EH (cell line): ENCODE measurements at regions not wholly inside any gene's neighbourhood (a gene's known extent, or its start where the extent isn't known, plus 50 kb on each side); places are given as distances from the start of the nearest gene placed in this dataset.
A peak's percentile ranks its signal among the peaks of the same experiment; 100 is the strongest.

Experiments used
- DNase-seq: peaks from one replicate; pipeline ENCODE4 v3.0.0-alpha.2; 2015; ENCODE audit warnings: low read depth

DNA sequence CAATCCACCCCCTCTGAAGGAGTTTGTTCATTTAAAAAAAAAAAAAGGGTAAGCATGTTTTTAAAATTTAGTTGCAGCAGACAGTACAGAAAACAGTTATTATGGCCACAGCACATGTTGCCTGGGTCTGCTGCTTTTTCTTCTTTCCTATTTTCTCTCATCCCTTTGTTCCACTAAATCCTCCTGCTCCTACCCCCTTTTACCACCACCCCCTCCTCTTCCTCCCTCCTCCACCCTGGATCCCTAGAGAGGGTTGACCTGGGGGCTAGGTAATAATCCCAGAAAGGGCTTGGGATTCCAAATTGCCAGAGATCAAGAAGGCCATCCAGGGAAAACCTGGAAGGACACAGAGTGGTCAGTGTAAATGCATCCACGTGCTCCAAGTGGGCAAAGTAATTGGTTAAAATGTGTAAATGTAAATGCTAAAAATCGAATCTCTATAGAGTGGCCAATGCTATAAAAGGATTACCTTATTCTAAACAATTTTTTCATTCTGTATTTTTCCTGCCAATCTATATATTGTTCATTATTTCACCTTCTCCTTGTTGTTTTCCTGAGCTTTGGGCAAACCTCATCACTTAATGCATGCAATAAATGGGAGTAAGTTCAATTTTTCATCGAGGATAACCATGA is 89.0 kb upstream of the PIK3CG start:
- DNase-seq: no peak

DNA sequence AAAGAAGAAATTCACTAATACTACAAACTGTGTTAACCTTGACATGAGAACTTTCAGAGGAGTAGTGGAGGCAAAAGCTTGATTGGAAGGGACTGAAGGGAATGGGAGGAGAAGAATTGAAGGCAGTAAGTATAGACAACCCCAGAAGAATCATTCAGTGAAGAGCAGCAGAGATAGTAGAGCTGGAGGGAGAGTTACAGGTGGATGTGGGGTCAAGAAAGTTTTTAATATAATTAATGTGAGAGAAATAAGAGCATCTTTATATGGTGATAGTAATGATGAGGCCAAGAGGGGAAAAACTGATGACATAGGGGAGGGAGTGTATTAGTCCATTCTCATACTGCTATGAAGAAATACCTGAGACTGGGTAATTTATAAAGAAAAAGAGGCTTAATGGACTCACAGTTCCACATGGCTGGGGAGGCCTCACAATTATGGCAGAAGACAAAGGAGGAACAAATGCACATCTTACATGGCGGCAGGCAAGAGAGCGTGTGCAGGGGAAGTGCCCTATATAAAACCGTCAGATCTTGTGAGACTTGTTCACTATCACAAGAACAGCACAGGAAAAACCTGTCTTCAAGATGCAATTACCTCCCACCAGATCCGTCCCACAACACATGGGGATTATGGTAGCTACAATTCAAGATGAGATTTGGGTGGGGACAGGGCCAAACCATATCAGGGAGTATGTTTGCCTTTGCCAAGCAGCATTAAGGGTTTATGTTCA is 88.3 kb upstream of the PIK3CG start:
- no peak for DNase-seq

DNA sequence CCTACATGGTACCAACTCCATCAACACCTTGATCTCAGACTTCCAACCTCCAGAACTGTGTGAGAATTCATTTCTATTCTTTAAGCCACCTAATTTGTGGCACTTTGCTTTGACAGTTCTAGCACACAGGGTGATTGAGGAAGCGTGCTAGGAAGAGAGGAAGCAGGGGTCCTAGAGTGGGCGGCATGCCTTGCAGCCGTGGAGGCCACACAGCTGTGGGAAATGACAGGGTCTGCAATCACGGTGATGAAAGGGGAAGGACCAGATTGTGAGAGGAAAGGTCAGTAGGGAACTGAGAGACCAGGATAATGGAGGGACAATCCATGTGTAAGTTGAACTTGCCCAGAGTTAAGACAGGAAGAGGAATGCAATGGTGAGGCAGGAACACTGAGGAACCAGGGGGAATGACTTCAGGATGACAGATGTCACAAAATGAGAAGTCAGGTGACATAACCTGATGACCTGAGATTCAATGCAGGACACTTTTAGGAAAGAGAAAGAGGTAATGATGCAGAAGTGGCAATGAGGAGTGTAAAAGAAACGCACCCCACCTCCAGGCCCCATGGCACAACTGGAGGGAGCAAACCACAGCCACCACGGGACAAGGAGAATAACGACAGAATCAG is 87.3 kb upstream of the PIK3CG start:
- DNase-seq: no peak

DNA sequence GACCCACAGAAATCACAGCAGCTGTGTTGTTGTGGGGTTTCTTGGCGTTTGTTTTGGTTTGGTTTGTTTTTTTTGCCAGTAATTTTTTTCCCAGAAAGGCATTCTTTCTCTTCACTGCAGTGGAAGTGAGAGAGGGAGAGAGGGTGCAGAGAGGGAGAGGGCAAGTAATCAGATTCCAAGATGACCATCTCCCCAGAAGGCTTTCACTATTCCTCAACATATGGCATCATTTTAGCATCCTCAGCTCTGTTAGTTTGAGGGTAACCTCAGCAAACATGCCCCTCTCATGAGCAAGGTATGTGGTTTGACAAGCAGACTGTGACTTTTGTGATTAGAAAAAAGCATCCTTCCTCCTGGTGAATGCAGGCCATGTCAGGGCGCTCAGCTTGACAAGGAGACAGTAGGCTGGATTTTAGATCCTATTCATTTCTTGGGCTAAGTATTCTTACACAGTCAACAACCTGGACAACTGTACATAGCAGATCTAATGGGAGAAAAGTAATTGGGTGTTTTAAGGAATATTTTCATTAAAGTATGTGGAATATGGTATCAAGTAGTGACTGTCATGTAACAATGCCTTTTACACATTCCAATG is 86.3 kb upstream of the PIK3CG start:
- DNase-seq: peak; percentile 82

DNA sequence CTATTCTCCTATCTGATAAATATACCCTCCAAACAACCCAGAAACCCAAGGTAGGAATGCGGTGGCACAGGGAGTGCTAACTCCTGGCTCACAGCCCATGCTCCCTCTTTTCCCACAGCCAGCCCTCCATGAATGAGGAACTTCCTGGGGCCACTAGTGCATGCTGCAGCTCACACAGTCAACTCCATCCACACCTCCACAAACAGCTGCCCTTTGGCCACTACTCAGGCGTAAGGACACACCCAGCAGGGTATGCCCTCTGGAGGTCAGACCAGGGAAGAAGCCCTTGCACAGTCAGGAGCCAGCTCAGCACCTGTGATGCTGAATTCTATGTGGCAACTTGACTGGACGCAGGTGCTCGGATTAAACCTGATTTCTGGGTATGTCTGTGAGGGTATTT is 85.2 kb upstream of the PIK3CG start:
- no peak for DNase-seq

DNA sequence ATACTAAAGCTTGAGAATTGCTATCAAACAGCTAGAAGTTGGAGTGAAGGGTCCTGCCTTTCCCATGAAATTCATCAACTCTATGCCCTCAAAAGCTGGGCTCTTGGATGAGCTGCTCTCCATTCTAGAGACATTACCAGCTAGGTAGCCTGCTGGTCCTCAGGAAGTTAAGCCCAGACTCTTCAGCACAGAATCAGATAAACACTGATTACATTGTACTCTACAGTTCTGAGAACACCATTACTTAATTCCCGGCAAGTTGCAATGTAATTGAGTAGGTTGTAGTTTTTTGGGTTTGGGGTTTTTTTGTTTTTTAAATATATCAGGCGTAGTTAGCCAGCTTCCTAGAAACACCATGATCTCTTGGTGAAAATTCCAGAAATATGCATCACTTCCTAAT is 84.1 kb upstream of the PIK3CG start:
- peak; percentile 34 for DNase-seq

DNA sequence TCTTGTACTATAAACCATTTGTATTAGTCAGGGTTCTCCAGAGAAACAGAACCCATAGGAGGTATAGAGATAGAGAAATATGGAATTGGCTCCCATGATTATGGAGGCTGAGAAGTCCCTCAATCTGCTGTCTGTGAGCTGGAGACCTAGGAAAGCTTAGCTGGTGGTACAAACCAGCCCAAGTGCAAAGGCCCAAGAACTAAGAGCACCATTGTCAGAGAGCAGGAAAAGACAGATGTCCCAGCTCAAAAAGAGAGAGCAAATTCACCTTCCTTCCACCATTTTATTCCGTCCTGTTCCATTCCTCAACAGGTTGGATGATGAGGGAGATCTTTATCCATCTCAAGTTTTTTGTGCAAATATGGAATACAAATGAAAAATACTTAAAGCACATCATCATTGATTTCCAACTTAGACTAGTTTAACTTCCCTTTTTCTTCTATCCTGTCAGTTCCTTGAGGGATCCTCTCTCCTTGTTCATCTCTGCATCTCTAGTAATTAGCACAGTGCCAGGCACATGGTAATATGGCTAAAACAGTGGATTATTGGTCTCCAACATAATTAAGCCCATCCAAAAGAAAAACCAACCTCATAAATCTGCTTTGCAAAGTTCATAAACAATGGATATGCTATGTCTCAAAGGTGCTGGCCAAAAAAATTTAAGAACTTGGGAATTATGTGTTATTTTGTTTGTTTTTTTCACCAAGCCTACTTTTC is 83.1 kb upstream of the PIK3CG start:
- DNase-seq: no peak

DNA sequence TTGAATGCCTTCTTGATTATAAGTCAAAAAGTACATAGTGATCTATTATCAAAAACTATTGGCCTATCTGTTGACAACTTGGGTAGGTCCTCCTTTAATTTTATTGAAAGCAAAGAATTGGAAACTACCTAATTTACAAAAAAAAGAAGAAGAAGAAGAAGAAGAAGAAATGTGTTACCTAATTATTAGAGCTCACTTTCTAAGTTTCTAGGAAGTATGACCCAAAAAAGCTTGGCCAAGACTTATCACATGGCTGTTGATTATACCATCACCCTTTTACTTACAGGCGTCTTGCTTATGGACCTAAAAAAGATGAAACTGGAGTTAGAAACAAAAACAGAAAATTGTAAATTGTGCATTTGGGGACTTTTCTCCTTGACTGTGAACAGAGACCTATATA is 81.8 kb upstream of the PIK3CG start:
- DNase-seq: no peak

DNA sequence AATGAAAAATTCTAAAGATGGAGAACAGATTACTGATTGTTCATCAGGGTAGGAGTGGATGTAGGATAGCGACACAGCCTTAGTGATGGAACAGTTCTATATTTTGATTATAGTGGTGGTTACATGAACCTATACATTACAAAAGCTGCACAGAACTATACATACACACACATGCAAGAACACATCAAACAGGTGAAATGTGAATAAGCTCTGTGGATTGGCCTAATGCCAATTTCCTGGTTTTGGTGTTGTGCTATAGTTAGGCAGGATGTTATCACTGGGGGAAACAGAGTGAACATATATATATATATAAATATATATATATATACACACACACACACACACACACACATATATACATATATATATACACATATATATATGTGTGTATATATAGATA is 76.4 kb upstream of the PIK3CG start:
- DNase-seq: no peak

DNA sequence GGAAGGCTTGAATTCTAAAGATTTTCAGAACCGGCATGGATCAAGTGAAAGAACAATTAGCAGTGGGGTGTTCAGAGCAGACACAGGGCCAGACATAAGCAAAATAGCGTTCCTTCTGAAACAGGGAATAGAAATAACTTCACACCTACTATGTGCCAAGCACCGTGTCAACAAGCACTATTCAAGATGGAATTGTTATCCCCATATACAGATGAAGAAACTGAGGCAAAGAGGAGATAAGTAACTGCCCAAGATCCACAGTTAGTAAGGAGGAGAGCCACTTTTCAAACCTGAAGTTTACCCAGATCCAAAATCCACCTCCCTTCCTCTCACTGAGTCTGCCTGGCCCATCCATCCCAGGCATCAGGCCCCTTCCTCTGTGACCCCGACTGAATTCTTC is 73.6 kb upstream of the PIK3CG start:
- no peak for DNase-seq

DNA sequence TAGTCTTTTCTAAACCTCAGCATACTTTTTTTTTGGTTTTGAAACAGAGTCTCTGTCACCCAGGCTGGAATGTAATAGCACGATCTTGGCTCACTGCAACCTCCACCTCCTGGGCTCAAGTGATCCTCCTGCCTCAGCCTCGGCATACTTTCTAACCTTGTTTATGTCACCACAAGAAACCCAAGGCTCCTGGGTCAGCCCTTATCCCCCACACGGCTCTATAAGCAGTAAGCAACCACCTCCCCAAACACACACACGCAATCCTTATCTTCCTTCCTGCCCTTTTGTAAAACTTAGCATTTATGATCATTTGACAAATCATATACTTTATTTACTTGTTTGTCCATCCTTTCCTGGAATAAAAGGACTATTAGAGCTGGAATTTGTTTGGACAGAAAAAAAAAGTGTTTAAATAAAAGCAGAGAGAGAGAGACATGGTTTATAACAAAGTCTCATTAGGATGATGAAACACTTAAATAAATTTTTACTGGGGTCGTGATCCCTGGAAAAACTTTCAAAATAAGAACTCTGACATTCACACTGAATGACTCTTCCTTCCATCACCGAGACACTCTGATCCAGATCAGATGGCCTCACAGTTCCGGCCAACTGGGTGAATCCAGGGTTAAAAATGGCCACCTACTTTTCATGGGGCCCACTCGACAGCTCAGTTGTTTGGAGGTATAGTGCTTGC is 72.7 kb upstream of the PIK3CG start:
- peak; percentile 80 for DNase-seq

DNA sequence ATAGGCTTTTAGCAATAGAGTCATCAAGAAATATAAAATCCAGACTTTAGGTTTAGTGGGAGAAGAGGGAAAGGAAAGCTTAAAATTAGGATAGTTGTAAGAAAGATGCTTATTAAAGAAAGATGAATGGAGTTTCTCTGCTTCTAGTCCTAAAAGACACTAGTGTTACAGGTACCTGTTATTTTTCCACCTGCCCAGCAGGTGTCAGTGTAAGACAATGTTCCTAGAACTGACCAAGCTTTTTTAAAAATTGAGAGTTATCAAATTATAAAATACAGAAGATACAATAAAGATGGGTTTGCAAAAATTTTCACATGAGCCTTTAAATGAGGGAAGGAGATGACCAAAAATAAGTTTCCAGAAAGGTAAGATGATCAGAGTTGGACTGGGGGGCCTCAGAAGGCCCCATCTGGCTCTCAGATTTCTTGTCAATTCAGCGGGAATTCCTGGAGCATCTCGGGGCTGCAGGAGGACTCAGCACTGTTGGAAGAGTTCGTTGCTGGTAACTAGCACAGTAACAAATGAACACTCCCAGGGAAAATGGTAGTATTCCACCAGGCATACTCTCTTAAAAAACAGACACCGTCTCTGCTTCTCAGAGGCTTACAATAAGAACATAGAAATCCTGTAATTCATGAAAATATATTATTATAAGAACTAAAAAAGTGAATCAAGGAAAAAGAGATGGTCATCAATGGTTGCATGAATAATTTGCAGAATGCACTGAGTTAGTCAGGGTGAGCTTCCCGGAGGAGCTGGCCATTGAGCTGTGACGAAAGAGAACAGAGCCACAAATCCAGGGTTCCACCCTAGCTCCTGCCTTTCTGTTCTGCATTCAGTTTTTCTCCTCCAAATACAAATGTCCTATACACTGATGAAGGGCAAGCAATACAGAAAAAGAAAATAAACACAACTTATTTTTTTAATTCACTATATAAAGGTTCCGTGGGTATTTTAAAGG is 71.8 kb upstream of the PIK3CG start:
- peak; percentile 33 for DNase-seq

DNA sequence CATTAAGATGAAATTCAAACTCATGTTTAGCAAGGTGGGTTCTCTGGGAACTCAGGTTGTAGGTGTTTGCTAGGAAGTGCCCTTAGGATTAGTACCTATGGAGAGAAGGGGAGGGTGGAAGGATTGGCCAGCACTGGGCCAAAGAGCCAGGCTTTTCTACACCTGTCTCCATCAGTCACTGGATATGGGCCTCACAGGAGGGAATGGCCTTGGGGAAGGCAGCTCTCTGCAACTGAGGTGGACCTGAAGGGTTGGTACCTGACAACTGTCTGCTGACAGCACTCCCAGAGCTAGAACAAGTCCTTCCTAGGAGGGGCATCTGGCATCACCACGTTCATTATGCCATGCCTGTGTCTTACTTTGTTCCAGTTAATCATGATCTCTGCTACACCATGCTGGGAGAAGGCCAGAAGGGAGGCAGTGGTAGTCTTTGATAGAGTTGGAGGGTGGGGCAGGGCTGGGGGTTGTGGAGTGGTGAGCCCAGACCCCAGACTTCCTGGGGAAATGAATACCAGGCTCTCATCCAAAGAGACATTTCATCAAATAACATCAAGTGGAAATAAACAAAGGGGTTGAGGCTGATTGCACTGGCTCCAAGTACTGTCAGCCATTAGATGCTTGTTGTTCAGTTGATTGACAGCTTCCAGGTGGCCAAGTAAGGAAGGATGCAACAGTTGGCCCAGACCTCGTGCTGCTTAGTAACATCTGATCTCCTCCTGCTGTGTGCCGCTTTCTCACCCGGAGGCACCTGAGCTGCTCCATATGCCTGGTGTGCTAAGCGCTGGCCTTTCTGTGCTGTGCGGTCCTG is 70.6 kb upstream of the PIK3CG start:
- no peak for DNase-seq

DNA sequence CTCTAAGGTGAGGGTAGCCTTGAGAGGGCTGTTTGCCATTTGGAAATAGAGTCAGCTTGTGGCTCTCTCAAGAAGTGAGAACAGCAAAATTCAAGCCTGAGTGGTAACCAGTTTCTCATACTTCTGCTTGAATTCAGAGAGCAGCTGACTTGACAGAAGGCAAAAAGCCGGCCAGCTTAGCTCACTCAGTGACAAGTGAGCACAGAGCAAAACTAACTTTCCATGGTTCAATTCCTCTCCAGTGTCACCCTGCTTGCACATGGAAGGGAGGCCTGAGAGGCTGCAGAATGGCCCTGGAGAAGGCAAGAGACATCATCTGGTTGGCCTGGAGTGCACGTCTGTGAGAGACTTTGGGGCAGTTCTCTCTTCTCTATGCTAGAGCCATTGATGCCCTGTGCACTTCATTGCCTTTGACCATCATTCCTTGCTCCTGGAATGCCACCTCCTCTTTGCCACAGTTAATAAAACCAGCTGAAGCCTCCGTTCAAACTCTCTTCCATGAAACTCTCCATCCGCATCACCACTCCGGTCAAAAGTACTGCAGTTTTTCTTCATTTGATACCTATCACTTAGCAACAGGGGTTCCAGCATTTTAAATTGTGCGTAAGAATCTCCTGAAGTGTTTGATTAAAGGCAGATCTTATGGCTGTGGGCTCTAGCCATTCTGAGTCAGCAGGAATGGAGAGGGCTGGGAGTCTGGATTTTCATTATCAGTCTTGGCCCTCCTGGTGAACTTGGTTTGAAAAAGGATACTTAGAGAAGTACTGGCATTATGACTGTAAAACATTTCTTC is 69.8 kb upstream of the PIK3CG start:
- no peak for DNase-seq

DNA sequence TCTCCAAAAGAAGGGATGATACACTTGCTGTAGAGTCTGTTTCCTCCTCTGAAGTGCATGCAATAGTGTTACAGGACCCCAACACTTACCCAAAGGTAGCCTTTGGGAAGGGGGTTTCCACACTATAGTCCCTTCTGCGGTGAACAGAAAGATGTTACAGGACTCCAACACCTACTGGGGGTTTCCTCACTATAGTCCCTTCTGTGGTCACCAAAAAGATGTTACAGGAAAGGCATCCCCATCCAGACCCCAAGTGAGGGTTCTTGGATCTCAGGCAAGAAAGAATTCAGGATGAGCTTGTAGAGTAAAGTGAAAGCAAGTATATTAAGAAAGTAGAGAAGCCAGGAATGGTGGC is 69.2 kb upstream of the PIK3CG start:
- DNase-seq: no peak

DNA sequence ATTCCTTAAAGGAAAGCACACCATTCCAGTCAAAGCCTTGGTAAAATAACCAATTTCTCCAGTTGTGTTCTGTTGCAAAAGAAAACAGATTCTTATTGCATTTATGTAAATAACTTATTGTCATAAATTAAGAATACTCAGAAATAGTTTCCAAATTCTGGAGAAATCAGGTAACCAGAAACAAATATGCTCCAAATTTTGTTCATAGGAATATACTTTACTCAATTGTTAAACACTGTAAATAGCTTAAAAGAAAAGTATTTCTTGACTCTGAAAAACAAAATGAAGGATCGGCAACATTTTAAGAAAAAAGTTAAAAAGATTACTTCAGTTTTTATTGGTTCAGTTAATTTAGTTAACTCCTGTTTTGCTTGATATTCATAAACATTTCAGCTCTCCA is 67.1 kb upstream of the PIK3CG start:
- no peak for DNase-seq

DNA sequence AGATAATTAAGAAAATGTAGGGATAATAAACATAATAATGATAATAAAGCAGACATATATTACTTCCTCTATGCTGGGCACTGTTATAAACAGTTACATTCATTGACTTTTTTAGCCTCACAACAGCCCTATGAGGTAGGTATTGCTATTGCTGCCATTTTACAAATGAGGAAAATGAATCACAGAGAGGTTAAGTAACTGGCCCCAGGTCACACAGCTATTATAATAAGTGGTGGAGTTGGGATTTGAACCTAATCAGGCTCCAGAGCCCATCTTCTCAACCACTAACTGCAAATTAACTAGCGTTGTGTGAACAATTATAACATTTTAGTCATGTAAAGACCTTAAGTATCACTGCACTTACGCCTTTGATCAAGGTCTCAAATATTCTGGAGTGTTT is 62.5 kb upstream of the PIK3CG start:
- no peak for DNase-seq

DNA sequence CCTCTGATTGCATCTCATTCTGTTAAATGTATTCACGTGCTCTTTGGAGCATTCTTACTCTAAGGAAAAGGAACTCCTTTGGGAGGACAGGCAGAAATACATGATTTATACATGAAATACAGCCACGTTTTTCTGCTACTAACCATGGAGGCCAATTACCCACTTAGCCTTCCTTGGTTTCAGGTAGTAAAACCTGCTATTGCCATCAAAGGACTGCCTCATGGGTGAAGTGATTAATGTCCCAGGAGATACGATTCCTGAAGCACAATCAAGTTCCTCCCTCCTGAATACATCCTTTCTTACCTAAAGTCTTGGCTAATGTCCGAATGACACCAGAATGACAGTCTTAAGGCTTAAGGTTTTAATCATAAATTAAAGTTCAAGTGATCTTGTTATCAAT is 58.5 kb upstream of the PIK3CG start:
- no peak for DNase-seq

DNA sequence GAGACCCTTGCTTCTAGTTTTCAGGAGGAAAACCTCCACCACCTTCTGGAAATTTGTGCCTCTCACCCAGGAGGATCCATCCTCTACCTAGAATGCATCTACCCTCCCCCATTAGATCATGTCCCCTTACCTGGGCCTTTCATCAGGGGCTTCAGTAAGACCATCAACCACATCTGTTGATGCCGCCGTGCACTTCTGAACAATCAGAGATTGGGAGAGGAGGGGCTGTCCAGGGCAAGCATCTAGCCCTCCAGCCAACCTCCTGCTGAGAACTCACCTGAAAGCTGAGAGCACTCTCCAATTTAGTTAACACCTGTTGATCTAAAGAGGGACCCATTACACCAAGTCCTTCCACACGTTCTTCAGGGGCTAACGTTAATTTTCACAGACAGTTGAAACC is 57.6 kb upstream of the PIK3CG start:
- DNase-seq: no peak
